Esophagus muscularis mucosa (tissue), 3 donors: ENCODE measurements at regions not wholly inside any gene's neighbourhood (a gene's known extent, or its start where the extent isn't known, plus 50 kb on each side); places are given as distances from the start of the nearest gene placed in this dataset.

Experiments
- CTCF ChIP-seq, 3 experiments: fragments of 200-600 bp in 2 of 3; fragments of 450-650 bp in 1 of 3; sonication (generic) in 2 of 3; IDR thresholded peaks; one replicate each; pipeline ENCODE4 v1.5.1; 2017 to 2019; ENCODE audit warnings: antibody characterized with exemption in 3 of 3, mild to moderate bottlenecking in 2 of 3, moderate library complexity in 1 of 3
- POLR2A ChIP-seq: fragments of 450-650 bp; IDR thresholded peaks from one replicate; pipeline ENCODE4 v1.6.1; 2017; ENCODE audit warnings: antibody characterized with exemption, moderate library complexity, mild to moderate bottlenecking, low read depth
- POLR2AphosphoS5 ChIP-seq, 2 donors: sonication (generic); formaldehyde crosslinking; IDR thresholded peaks; one replicate each; pipeline ENCODE4 v1.6.1; 2017; ENCODE audit warnings: antibody characterized with exemption in 2 of 2

GRCh38 chr11:70604221-70604620, 205.9 kb downstream of the CTTN start:
- TF ChIP-seq CTCF (IDR thresholded peaks at IDR 0.05) (no peak), POLR2AphosphoS5 (IDR thresholded peaks at IDR 0.05) (no peak), POLR2A (no peak)
